ENCODE measurements at regions not wholly inside any gene's neighbourhood (a gene's known extent, or its start where the extent isn't known, plus 50 kb on each side); places are given as distances from the start of the nearest gene placed in this dataset.

GRCh38 chr5:174589011-174589410 lies 135.4 kb upstream of the MSX2 start:
- no peak for DNase-seq (ENCODE audit: low read depth)

GRCh38 chr5:174589599-174589998 lies 134.8 kb upstream of the MSX2 start:
- no peak for DNase-seq (ENCODE audit: low read depth)

- DNase-seq (ENCODE audit: low read depth), result no peak
These were observed 133.6 kb upstream of the MSX2 start for GRCh38 chr5:174590820-174591219.

- DNase-seq (ENCODE audit: low read depth), result no peak
These were observed 128.0 kb upstream of the MSX2 start for GRCh38 chr5:174596429-174596828.

- DNase-seq (ENCODE audit: low read depth), result no peak
These were observed 124.4 kb upstream of the MSX2 start for GRCh38 chr5:174599992-174600391.

- DNase-seq (ENCODE audit: low read depth), result no peak
These were observed 122.4 kb upstream of the MSX2 start for GRCh38 chr5:174601946-174602345.

- DNase-seq (ENCODE audit: low read depth), result no peak
These were observed 118.2 kb upstream of the MSX2 start for GRCh38 chr5:174606153-174606552.

GRCh38 chr5:174606646-174607045 lies 117.7 kb upstream of the MSX2 start:
- no peak for DNase-seq (ENCODE audit: low read depth)

GRCh38 chr5:174607205-174607604 lies 117.2 kb upstream of the MSX2 start:
- DNase-seq (ENCODE audit: low read depth), result no peak

- no peak for DNase-seq (ENCODE audit: low read depth)
These were observed 116.5 kb upstream of the MSX2 start for GRCh38 chr5:174607916-174608315.

GRCh38 chr5:174608631-174609097 lies 115.7 kb upstream of the MSX2 start:
- DNase-seq (ENCODE audit: low read depth), result no peak

GRCh38 chr5:174609116-174609515 lies 115.3 kb upstream of the MSX2 start:
- no peak for DNase-seq (ENCODE audit: low read depth)

GRCh38 chr5:174610968-174611367 lies 113.4 kb upstream of the MSX2 start:
- no peak for DNase-seq (ENCODE audit: low read depth)

- no peak for DNase-seq (ENCODE audit: low read depth)
These were observed 111.7 kb upstream of the MSX2 start for GRCh38 chr5:174612686-174613085.

- no peak for DNase-seq (ENCODE audit: low read depth)
These were observed 109.8 kb upstream of the MSX2 start for GRCh38 chr5:174614500-174615135.

GRCh38 chr5:174616036-174616435 lies 108.3 kb upstream of the MSX2 start:
- DNase-seq (ENCODE audit: low read depth), result no peak

- no peak for DNase-seq (ENCODE audit: low read depth)
These were observed 107.1 kb upstream of the MSX2 start for GRCh38 chr5:174617285-174617684.

- DNase-seq (ENCODE audit: low read depth), result no peak
These were observed 106.5 kb upstream of the MSX2 start for GRCh38 chr5:174617910-174618309.

- no peak for DNase-seq (ENCODE audit: low read depth)
These were observed 105.8 kb upstream of the MSX2 start for GRCh38 chr5:174618589-174618988.

GRCh38 chr5:174622067-174622466 lies 102.3 kb upstream of the MSX2 start:
- no peak for DNase-seq (ENCODE audit: low read depth)

GRCh38 chr5:174623018-174623417 lies 101.4 kb upstream of the MSX2 start:
- no peak for DNase-seq (ENCODE audit: low read depth)

GRCh38 chr5:174623433-174624019 lies 100.9 kb upstream of the MSX2 start:
- no peak for DNase-seq (ENCODE audit: low read depth)

GRCh38 chr5:174624733-174625522 lies 99.5 kb upstream of the MSX2 start:
- DNase-seq (ENCODE audit: low read depth), result no peak

Measured in T follicular helper cell (primary cell).